IMR-90 (cell line): ENCODE measurements at regions not wholly inside any gene's neighbourhood (a gene's known extent, or its start where the extent isn't known, plus 50 kb on each side); places are given as distances from the start of the nearest gene placed in this dataset.

Experiments used
- ATAC-seq: fragments of 200-7000 bp; cut with Tn5 transposase; 2 replicates; pipeline ENCODE4 v1.9.1; 2020; ENCODE audit warnings: low read depth, mild to moderate bottlenecking, moderate library complexity
- BruUV-seq: library from RNA; stranded (reverse); fragments of 400-500 nt; replicated peaks from 2 replicates; lab custom pipeline; 2021; lab: Mats Ljungman, UMichigan
- CTCF ChIA-PET: fragments of 300-600 bp; formaldehyde crosslinking; extraction: SDS; loops from one replicate; lab custom pipeline; 2021; ENCODE audit warnings: antibody characterized with exemption; lab: Yijun Ruan, JAX
- POLR2A ChIA-PET: fragments of 300-600 bp; sonication (Branson Sonifier 250); formaldehyde crosslinking; loops from one replicate; lab custom pipeline; 2022; ENCODE audit warnings: antibody characterized with exemption; ENCODE audit not compliant: unreplicated experiment; lab: Charles Lee
- DNase-seq: peaks from one replicate; pipeline ENCODE4 v3.0.0; 2013
- H2AFZ ChIP-seq: replicated peaks from 2 replicates; pipeline ENCODE3; 2013; ENCODE audit warnings: low read length, mild to moderate bottlenecking; ENCODE audit not compliant: poor library complexity
- H2AK5ac ChIP-seq: 2 replicates; pipeline ENCODE4 v1.6.1; 2013; ENCODE audit warnings: low read depth, low read length, inconsistent platforms
- H2AK9ac ChIP-seq: replicated peaks from 2 replicates; pipeline ENCODE3; 2013; ENCODE audit warnings: mild to moderate bottlenecking, low read depth, low read length, moderate library complexity; ENCODE audit not compliant: poor library complexity
- H2BK120ac ChIP-seq: 2 replicates; pipeline ENCODE4 v1.6.1; 2013; ENCODE audit warnings: low read depth, low read length, inconsistent platforms
- H2BK15ac ChIP-seq: 3 replicates; pipeline ENCODE4 v1.6.1; 2013; ENCODE audit warnings: low read depth, low read length, inconsistent platforms
- H2BK20ac ChIP-seq: 2 replicates; pipeline ENCODE4 v1.6.1; 2013; ENCODE audit warnings: low read depth, mild to moderate bottlenecking, inconsistent platforms, low read length, moderate library complexity
- H2BK5ac ChIP-seq: 2 replicates; pipeline ENCODE4 v1.6.1; 2013; ENCODE audit warnings: mild to moderate bottlenecking, low read depth, low read length, inconsistent platforms; ENCODE audit not compliant: poor library complexity, severe bottlenecking
- H3K14ac ChIP-seq: replicated peaks from 2 replicates; pipeline ENCODE4 v1.6.1; 2013; ENCODE audit warnings: low read depth, low read length, inconsistent platforms
- H3K18ac ChIP-seq: 2 replicates; pipeline ENCODE4 v1.6.1; 2013; ENCODE audit warnings: low read depth, low read length, control low read depth
- H3K23ac ChIP-seq: 2 replicates; pipeline ENCODE4 v1.6.1; 2013; ENCODE audit warnings: low read depth, low read length, inconsistent platforms
- H3K27ac ChIP-seq: 2 replicates; pipeline ENCODE4 v1.5.1; 2013; ENCODE audit warnings: mild to moderate bottlenecking, control low read depth, low read length; ENCODE audit not compliant: insufficient read depth
- H3K27me3 ChIP-seq: 2 replicates; pipeline ENCODE4 v1.6.1; 2013; ENCODE audit warnings: low read length; ENCODE audit not compliant: control insufficient read depth, insufficient read depth
- H3K36me3 ChIP-seq: 2 replicates; pipeline ENCODE4 v1.6.1; 2013; ENCODE audit warnings: low read length, mixed read lengths; ENCODE audit not compliant: control insufficient read depth, insufficient read depth
- H3K4ac ChIP-seq: 2 replicates; pipeline ENCODE4 v1.6.1; 2013; ENCODE audit warnings: low read depth, low read length, inconsistent platforms
- H3K4me1 ChIP-seq: 2 replicates; pipeline ENCODE4 v1.6.1; 2013; ENCODE audit warnings: low read length, mixed read lengths; ENCODE audit not compliant: control insufficient read depth, insufficient read depth
- H3K4me2 ChIP-seq: 2 replicates; pipeline ENCODE4 v1.6.1; 2013; ENCODE audit warnings: low read depth, mild to moderate bottlenecking, control low read depth, low read length, moderate library complexity
- H3K4me3 ChIP-seq: 2 replicates; pipeline ENCODE4 v1.5.1; 2013; ENCODE audit warnings: low read depth, mild to moderate bottlenecking, control low read depth, low read length, moderate library complexity; ENCODE audit not compliant: insufficient read depth
- H3K56ac ChIP-seq: 2 replicates; pipeline ENCODE4 v1.6.1; 2013; ENCODE audit warnings: low read length, inconsistent platforms; ENCODE audit not compliant: insufficient read depth; ENCODE audit errors: extremely low read depth
- H3K79me1 ChIP-seq, 2 experiments: 2 replicates each; pipeline ENCODE4 v1.6.1; 2013; ENCODE audit warnings: low read length in 2 of 2, inconsistent platforms in 1 of 2, low read depth in 1 of 2
- H3K9ac ChIP-seq: 2 replicates; pipeline ENCODE4 v1.6.1; 2013; ENCODE audit warnings: low read depth, low read length, control low read depth
- H3K9me1 ChIP-seq: 2 replicates; pipeline ENCODE4 v1.6.1; 2013; ENCODE audit warnings: low read length, inconsistent platforms; ENCODE audit not compliant: insufficient read depth
- H3K9me3 ChIP-seq: 2 replicates; pipeline ENCODE4 v1.6.1; 2013; ENCODE audit warnings: low read length; ENCODE audit not compliant: control insufficient read depth, insufficient read depth
- H4K20me1 ChIP-seq: 2 replicates; pipeline ENCODE4 v1.6.1; 2013; ENCODE audit warnings: low read length, inconsistent platforms; ENCODE audit not compliant: insufficient read depth
- H4K5ac ChIP-seq: 2 replicates; pipeline ENCODE4 v1.6.1; 2013; ENCODE audit warnings: mild to moderate bottlenecking, low read depth, low read length, control low read depth
- H4K8ac ChIP-seq, 2 experiments: 2 replicates each; pipeline ENCODE4 v1.6.1; 2013; ENCODE audit warnings: low read depth in 2 of 2, low read length in 2 of 2, control low read depth in 1 of 2, inconsistent platforms in 1 of 2
- H4K91ac ChIP-seq: 2 replicates; pipeline ENCODE4 v1.6.1; 2013; ENCODE audit warnings: low read depth, low read length, inconsistent platforms; ENCODE audit not compliant: insufficient read depth
- BHLHE40 ChIP-seq: fragments of 150-350 bp; IDR thresholded peaks from 2 replicates; pipeline ENCODE4 v1.6.1; 2016; ENCODE audit warnings: mild to moderate bottlenecking, low read depth, low read length
- CHD1 ChIP-seq: IDR thresholded peaks from 2 replicates; pipeline ENCODE4 v1.6.1; 2012; ENCODE audit warnings: low read depth, low read length, improper control_type of control experiment
- POLR2A ChIP-seq: IDR thresholded peaks from 2 replicates; pipeline ENCODE4 v1.6.1; 2012; ENCODE audit warnings: mild to moderate bottlenecking, low read depth, low read length
- SMC3 ChIP-seq: fragments of 150-350 bp; IDR thresholded peaks from 2 replicates; pipeline ENCODE4 v1.6.1; 2016; ENCODE audit warnings: low read depth, mild to moderate bottlenecking, antibody characterized with exemption, low read length, moderate library complexity
- WGBS, 2 experiments: methylation state at CpG; one replicate each; pipeline versions ENCODE4 v1.1.5 to v1.1.7; 2013; ENCODE audit warnings: missing lambda C conversion rate in 2 of 2; ENCODE audit not compliant: insufficient read length in 1 of 2; ENCODE audit errors: extremely low coverage in 2 of 2; 5-methylcytosine and 5-hydroxymethylcytosine counted together
- dilution Hi-C: fragments of 300-500 bp; cut with HindIII; formaldehyde crosslinking; loops from one replicate; pipeline ENCODE4 v1.14.3; 2018; ENCODE audit warnings: low sequenced_read_pairs; ENCODE audit not compliant: unreplicated experiment
- in situ Hi-C: fragments of 300-500 bp; cut with MboI; formaldehyde crosslinking; loops from 3 replicates; pipeline ENCODE4 v1.14.3; 2019; ENCODE audit warnings: low sequenced_read_pairs, inconsistent platforms, mixed read lengths
- intact Hi-C: fragments of 100-400 bp; cut with micrococcal nuclease; formaldehyde crosslinking; loops from 2 replicates; pipeline ENCODE4 v1.10.0; 2022

DNA sequence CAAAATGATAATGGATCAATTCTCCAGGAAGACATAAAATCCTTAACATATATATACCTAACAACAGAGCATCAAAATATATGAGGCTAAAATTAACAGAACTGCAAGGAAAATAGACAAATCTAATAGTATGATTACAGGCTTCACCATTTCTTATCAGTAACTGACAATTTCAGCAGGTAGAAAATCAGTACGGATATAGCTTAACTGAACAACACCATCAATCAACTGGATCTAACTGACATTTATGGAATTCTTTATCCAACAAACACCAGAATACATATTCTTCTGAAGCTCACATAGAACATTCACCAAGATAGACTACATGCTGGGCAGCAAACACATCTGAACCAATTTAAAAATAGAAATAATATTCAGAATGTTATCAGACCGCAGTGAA, 121.1 kb upstream of the CDC14C start:
- Histone ChIP-seq H2BK120ac (no peak overlapping the region), H3K9ac (no peak overlapping the region), H3K14ac (no peak overlapping the region), H3K9me3 (no peaks in the 10 kb centered on the region), H2AK5ac (no peak overlapping the region), H3K27me3 (no peaks in the 10 kb centered on the region), H3K79me1 (no peaks in the 10 kb centered on the region), H3K18ac (no peak overlapping the region), H2BK5ac (no peak overlapping the region), H3K4ac (no peak overlapping the region), H4K8ac (no peak overlapping the region), H4K5ac (no peak overlapping the region), H2BK15ac (no peak overlapping the region), H2BK20ac (no peak overlapping the region), H4K20me1 (no peaks in the 10 kb centered on the region), H3K4me1 (no peaks in the 10 kb centered on the region), H3K9me1 (no peaks in the 10 kb centered on the region), H3K4me2 (no peak overlapping the region), H2AK9ac (no peak overlapping the region), H3K23ac (no peak overlapping the region), H2AFZ (no peak overlapping the region), H3K4me3 (no peak overlapping the region), H3K36me3 (no peaks in the 10 kb centered on the region), H3K56ac (no peak overlapping the region), H4K91ac (no peak overlapping the region), H3K27ac (no peak overlapping the region)
- no TSS peak for BruUV-seq
- WGBS, 2 experiments, result no CpG with 5 or more reads among the region's 2 CpGs
- TF ChIP-seq POLR2A, result no peak
- no peak for TF ChIP-seq BHLHE40
- TF ChIP-seq CHD1, result no peak
- TF ChIP-seq SMC3, result no peak
- POLR2A ChIA-PET, result no interaction called here
- intact Hi-C loops (no loop called here), dilution Hi-C loops (no loop called here), in situ Hi-C loops (no loop called here)
- ATAC-seq, result no peak
- no peak for DNase-seq
- CTCF ChIA-PET, result no interaction called here
